Esophagus mucosa (tissue), 1 donor: ENCODE measurements at regions not wholly inside any gene's neighbourhood (a gene's known extent, or its start where the extent isn't known, plus 50 kb on each side); places are given as distances from the start of the nearest gene placed in this dataset.

Source experiments
- ATAC-seq: fragments of 200-7000 bp; cut with Tn5 transposase; one replicate; pipeline ENCODE4 v1.9.1; 2020
- donor health status: DM: yes; HTN: yes; CAD: no.

DNA sequence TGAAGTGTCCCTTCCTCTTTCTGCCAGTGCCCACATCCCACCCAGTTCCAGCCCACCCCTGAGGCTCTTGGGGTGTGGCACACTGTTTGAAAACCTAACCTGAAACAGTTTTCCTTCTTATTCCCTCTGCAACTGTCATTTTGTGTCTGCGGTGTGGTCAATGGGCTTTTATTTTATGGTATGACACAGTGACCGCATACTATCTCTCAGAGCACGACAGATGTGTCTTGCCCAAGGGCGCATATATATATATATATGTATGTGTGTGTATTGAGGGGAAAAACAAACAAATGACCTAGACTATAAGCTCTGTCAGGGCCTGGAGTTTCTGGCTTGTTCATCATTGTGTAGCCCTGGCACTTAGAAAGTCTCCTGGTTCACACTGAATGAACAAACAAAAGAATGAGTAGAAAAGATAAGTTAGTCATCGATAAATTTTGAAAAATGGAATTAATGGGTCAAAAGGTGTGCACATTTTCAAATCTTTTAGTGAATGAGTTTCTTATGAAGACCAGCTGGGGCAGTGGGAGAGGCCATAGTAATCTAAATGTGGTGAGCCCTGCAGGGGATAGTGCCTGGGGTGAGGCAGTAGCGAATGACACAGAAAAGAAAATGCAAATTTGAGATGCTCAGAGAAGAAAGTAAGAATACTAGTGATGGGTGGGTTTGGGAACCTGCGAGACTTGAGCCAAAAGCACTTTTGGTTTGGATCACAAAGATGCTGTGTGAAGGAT is 198.4 kb downstream of the SNX10 start:
- ATAC-seq, result no peak

DNA sequence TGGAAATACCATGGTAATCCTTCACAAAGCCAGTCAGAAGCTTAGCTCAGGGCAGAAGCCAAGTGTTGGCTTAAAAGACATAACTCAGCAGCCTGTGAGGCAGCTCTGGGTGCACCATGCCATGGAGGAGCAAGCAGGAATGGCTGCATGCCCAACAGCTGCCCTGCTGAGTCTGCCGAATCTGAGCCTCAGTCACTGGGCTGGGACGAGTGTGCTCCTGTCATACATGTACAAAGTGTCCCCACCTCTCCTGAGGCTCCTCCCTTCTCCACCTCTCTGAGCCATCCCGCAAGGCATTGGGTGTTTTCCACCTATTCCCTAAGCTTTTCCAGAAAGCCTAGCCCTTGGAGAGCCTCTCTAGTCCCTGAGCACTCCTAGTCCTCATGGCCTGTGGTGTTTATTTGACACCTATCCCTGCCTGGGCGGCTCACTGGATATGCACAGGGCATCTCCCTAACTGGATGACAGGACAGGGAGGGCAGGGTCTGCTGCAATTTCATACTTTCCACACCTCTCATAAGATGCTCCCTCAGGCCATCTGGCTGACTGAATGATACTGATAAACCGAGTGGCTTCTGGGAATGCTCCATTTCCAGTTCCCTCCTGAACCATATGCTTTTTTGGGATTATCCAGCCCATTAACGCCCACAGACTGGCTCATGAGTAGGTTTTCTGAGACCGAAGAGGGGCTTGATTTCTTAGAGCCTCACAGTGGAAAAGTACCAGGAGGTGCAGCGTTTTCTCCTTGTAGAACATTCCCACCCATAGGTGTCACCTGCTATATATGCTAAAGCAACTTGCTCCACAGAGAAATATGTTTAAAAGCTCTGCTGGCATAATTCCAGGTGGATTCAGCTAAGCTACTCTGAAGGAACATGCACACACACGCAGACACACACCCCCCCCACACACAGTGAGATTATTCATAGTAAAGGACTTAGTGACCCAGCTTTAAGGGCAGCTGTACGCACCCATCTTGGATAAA is 199.3 kb downstream of the SNX10 start:
- peak; percentile 94 for ATAC-seq

DNA sequence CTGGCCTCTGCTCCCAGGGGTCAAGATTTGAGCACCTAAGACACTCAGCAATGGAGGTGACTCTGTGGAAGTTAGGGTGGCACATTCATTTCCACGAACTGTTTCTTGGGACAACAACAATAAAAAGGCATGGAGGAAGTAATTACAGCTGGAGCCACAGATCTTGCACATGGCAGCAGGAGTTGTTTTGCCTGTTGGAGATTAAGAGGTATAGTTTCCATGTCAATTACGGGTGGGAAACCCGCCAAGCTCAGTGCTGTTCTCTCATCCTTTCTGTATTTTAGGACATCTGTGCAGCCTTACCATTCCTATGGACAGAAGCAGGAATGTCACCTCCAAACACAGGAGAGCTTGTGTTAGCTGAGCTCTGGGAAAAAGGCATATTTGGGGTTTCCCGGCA is 201.2 kb downstream of the SNX10 start:
- ATAC-seq, result no peak

DNA sequence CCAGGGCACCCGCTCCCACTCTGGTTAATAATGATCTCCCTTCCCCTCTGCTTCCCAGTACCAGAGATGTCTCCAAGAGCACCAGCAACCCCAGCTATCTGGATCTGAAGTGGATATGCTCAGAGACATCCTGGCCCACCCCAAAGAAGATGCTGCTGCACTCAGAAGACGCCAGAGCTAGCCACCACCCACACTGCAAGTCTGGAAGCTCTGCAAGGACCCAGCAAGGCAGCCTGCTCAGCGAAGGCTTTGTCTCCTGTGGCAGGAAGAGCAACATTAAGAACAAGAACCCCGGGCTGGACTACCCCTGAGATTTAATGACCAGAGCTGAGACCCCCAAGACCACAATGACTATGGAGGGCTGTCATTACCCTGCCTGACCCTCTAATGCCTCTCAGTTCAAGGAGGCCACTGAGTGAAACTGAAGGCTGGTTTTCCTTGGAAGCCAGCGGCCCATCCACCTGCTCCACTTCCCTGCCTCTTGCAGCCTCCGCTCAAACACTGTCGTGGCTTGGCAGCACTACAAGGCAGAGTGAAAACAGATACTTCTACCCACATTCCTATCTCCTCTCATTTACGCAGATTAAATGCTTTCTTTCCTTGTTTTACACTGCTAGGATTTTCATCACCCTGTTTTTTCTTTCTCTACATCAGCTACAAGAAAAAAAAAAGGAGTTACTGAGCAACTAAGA is 202.2 kb downstream of the SNX10 start:
- ATAC-seq, result no peak

DNA sequence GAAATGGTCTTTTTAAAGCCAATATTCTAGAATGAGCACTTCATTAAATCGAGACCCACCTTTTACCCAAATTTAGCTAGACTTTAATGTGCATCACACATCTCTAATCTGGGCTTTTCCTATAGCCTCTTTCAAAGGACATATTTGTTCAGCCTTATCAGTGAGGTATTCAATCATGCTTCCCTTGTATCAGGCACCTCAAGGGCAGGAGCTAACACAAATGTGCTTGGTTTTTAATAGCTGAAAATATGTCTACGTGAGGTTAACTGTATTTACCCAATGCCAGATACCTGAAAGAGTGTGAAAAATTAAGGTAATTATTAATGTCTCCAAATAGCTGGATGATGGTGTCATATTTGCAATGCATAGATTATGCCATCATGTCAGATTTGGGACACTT is 203.9 kb downstream of the SNX10 start:
- ATAC-seq, result no peak

DNA sequence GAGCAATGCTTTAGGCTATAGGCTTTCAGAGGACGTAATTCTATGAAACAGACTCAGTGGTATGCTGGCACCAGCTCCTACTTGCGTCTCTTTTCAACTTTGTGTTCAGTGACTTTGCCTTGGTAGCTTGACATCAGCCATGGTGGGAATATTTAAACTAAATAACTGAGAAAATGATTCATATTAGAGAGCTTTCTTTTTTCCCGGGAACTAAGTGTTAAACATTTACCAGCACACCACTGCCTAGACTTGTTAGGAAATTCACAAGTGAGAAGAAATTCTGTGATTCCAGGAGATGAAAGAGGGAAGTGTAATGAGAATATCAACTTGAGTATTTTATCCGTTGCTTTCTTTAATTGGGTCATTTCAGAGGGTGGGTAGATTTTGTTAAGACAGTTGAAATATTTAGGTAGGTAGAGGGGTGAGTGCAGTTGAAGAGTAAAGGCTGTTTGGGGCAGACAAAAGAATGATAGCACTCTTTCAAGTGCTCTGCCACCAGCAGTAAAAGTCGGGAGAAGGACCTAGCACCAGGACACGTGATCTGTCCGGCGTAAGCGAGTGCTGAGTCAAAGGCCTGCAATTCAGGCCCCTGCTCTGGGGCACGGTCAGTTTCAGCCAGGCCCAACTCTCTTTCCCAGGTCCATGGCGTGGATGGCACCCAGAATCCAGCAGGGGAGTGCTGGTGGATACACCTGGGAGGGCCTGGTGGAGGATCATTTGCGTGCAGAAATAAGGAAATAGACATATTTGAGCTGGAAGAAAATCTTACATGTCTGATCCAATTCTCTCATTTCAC is 206.3 kb downstream of the SNX10 start:
- ATAC-seq, result no peak

DNA sequence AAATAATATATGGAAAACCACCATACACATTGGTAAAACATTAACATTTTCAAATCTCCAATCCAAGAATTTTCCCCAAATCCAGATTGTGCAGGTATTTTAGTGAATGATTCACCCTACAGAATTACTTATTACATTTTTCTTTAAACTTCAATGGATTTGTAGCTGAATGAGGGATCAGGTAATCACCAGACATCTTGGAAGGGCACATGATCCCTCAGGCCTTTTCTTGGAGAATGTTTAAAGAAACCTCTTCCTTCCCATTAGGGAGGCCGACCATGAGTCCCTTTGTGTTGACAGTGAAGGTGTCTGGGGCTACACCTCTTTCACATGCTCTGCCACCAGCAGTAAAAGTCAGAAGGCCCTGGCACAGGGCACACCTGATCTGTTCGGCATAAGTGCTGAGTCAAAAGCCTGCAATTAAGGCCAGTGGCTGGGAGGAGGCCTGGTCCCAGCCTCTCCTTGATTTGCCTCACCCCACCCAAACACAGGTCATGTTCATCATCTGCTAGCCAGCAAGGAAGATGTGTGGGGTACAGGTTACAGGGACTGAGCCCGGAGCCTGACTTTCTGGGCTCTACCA is 207.7 kb downstream of the SNX10 start:
- no peak for ATAC-seq

DNA sequence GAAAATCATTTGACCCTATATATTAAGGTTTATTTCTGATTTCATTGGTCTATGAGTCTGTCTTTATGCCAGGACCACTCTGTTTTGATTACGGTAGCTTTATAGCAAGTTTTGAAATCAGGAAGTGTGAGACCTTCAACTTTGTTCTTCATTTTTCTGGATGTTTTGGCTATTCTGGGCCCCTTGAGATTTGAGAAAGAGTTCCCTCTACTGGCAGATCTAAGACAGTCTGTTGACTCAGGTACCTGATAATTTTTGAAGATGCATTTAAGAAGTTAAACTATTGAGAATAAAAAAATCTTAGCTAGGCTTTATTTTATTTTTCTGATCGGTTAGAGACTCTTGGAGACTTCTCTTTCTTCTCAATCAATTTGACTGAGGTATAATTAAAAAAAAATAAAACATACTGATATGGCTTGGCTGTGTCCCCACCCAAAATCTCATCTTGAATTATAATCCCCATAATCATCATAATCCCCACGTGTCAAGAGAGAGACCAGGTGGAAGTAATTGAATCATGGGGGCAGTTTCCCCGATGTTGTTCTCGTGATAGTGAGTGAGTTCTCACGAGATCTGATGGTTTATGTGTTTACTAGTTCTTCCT is 209.2 kb downstream of the SNX10 start:
- no peak for ATAC-seq

DNA sequence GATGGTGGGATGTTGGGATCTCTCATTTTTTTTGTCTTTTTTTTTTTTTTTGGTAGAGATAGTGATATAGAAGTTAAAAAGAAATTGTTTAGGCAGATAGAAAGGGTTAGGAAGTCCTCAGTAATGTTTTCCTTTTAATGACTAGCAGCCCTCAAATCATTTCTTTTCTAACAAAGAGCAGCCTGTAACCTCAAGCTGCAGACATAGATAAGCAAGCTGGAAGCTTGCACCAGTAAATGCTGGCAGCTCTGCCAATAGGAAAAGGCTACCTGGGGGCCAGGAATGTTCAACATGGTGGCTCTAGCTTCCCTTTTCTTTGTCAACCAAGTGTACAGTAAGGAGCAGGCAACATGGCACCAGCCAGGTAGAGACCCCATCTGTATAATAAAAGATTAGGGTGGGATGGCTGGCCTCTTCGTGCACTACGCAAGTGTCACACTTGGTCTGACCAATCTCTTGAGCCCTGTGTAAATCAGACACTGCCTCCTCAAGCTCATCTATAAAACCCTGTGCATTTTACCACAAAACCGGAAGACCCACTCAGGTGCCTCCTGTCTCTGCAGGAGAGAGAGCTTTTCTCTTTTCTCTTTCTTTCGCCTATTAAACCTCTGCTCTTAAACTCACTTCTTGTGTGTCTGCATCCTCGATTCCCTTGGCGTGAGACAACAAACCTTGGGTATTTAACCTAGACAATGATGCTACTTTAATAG is 212.9 kb downstream of the SNX10 start:
- ATAC-seq, result no peak

DNA sequence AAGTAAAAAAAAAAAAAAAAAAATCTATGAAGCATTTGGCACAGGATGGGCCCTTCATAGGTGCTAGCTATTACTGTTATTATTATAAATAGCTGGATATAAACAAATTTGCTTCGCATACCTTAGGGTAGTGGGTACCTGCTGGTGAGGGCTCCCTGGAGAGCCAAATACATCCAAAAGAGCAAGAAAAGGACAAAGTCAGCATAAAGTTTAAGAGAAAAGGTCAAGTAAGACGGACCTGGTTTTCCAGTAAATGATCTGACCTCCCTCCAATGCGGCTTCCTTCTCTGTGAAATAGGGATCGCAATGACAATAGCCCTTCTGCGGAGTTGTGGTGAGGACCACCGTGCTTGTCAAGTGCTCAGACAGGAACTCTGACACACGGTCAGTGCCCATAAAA is 214.5 kb downstream of the SNX10 start:
- no peak for ATAC-seq

DNA sequence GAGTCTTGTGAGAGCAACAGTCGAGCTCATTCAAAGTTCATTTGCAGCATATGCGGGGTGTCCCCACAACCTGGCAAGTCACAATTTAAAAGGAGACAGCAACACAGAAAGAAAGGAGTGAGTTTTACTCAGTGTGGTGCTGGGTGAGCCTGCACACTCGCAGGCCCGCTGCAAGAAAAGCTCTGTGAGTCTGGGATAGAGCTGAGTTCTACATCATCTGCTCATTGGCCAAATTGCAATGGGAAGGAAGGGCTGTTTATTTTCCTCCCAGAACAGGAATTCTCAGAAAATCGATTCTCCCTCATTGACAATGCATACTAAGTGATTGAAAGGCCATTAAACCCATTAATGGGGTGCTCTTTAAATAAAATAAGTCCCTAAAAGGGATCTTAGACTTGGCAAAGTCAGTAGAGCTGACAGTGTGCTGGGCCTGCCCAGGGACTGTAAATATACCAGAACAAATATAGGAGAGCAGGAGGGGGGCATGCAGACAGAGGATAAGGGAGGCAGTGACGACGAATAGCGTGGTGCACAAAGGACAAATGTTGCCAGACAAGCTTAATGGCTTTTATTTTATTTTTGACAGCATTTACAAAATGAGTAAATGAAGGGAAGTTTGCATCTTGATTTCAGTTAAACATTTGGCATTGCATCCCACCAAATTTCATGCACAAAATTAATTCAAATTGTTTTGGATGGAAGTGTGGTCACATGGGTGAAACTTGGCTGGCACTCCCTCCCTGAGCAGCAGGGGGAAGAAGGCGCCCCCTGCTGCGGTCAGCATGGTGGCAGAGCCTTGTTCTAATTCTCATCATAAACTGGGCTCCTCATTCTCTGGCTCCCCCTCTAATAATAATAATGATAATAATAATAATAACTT is 215.7 kb downstream of the SNX10 start:
- no peak for ATAC-seq

DNA sequence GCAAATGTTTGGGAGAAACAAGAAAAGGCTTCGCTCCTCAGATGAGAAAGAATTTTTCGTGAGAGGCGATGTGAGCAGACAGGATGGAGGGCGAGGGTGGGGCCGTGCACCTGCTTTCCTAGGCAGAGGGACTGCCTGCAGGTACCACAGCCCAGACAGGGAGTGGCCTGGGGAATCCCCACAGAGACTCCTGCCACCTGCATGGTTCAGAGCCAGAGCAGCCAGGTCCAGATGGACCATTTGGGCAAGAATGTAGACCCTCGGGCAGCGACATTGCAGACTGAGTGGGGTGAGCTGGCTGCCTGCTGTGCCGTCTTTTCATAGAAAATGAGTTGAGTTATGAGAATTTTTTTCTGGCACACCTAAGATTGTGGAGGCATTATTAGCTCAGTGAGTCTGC is 216.8 kb downstream of the SNX10 start:
- no peak for ATAC-seq

DNA sequence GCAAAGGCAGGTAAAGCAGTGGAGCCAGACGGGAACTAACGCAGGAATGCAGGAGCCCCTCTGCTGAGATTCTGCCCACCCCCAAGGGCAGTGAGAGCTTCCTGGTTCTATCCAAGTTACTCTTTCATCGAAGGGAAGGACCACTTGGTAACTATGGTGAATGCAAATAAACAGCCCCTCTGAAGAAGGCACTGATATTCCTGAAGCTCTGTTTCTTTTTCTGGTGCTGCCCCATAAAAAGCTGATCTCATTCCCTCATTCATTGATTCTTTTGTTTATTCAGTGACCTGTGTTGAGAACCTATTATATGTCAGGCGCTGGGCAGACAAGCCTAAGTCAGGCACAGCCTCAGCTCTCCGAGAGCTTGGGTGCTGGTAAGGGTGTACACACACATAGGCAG is 217.3 kb downstream of the SNX10 start:
- no peak for ATAC-seq

DNA sequence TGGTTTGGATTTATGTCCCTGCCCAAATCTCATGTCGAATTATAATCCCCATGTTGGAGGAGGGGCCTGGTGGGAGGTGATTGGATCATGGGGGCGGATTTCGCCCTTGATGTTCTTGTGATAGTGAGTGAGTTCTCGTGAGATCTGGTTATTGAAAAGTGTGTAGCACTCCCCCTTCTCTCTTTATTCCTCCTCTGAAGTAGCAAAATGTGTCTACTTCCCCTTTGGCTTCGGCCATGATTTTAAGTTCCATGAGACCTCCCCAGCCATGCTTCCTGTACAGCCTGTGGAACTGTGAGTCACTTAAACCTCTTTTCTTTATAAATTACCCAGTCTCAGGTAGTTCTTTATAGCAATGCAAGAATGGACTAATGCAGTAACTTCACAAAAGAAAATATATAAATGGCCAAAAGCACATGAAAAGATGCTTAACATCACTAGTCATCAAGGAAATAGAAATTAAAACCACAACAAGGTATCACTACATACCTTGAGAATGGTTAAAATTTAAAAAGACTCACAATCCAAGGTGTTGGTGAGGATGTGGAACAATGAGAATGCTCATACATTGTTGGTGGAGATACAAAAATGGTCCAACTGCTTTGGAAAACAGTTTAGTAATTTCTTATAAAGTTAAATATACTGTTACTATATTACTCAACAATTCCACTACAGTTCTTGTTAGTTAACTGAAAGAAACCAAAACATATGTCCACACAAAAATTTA is 218.7 kb downstream of the SNX10 start:
- no peak for ATAC-seq

DNA sequence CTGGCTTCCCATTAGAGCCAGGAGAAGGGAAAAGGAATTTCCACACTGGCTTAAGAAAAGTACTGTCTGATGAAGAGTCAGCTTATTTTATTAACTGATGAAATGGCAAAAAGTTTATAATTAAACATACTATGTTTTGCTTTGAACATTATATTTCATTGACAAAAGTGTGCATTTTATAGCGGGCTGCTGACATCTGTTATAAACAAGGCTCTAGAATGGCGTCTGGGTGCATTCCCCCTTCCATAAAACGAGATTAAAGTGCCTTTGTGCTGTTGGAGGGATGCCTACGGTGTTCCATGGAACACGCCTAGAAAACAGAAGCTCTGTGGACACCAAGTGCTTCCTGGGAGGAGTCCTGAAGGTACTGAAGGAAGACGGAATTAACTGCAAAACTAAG is 220.2 kb downstream of the SNX10 start:
- no peak for ATAC-seq

DNA sequence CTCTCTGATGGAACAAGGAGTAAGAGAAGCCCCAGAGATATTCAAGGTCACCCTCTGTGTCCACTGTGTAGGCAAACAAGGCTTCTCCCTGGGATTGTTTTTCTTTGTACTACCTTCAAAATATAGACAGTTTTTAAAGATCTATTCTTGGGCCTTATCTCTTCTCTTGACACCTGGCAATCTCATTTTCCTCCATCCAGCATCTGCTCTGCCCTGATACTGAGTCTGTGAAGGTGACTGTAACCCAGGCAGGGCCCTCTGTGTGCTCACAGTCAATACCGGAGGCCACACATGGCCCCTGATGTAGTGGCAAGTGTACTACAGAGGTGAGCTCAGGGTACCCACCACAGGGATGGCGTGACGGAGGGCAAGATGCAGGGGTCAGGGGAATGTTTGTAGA is 221.1 kb downstream of the SNX10 start:
- ATAC-seq, result no peak

DNA sequence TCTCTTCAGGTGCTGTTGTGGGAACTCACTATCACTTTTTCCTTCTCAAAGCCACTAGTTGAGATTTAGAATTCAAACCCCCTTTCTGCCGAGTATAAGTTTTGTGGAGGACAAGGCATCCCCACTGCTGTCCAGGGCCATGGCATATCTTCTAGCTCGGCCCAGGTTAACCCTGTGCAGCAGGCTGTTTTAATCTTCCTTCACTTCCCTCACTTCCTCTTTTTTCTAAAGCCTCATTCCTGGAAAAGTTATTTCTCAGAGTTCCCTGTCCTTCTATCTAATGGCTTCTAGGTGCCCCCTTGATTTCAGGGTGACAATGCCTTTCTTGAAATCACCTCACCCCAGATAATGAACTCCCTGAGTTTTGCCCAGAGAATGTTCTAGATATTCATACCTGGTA is 222.3 kb downstream of the SNX10 start:
- no peak for ATAC-seq

DNA sequence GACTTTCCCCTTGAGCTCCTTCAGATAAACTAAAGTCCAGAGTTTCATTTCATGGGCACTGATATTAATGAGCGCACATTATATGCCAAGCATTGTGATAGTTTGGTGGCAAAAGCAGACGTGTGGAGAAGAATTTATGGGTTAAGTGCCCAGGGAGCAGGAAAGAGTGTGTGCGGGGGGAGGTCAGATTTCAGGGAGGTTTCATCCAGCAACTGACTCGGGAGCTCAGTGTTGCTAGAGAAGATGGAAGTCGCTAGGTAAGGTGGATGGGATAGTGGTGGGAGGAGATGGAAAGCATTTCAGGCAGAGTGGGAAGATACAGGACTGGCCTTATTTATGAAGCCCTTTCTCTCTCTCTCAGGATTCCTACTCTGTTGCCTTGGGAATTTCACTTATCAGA is 223.0 kb downstream of the SNX10 start:
- no peak for ATAC-seq

DNA sequence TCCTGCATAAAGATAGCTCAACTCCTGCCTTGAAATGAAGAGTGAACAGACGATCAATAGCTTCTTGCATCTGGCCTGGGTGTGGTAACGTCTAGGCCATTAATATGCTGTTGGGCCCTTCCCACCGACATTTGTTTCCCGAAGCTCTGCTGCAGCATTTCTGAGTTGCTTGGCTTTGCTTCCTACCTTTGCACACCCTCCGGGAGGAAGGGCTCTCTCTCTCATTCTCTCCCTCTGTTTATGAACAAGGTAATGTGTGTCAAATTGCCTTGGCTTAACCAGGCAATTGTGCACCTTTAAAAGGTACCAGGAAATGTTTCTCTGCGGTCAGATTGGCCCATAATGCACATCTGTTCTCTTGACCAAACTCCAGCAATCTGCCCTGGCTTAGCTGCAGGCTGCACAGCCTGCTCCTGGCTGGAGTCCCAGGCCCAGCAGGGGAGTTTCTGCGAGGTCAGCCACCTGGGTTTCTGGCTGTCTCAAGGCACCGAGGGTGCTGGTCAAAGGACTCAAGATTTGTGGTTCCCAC is 223.7 kb downstream of the SNX10 start:
- ATAC-seq, result no peak
